GM18505 (cell line): ENCODE measurements at regions not wholly inside any gene's neighbourhood (a gene's known extent, or its start where the extent isn't known, plus 50 kb on each side); places are given as distances from the start of the nearest gene placed in this dataset.

Source experiments
- ATAC-seq: cut with Tn5 transposase; IDR thresholded peaks from one replicate; pipeline ENCODE4 v1.9.1; 2021; ENCODE audit not compliant: unreplicated experiment
- POLR2A ChIP-seq: IDR thresholded peaks from 4 replicates; pipeline ENCODE4 v1.6.1; 2011; ENCODE audit warnings: borderline replicate concordance; ENCODE audit not compliant: insufficient read depth, insufficient read length; ENCODE audit errors: extremely low read depth

DNA sequence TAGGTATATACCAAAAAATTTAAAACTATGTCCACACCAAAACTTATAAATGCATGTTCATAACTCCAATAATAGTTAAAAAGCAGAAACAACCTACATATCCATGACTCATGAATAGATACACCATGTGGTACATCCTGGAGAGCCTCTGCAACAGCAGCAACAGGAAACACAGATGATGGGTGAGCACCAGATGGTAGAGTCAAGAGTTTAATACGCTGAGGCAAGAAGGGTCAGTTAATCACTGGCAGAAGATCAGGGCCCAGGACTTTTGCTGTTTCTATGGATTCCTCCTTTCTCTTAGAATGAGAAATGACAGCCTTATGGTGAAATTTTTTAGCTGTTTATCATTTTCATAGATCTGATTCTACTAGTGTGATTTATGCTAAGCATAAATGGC lies 351.8 kb upstream of the ADAMTSL1 start:
- ATAC-seq: no peak

DNA sequence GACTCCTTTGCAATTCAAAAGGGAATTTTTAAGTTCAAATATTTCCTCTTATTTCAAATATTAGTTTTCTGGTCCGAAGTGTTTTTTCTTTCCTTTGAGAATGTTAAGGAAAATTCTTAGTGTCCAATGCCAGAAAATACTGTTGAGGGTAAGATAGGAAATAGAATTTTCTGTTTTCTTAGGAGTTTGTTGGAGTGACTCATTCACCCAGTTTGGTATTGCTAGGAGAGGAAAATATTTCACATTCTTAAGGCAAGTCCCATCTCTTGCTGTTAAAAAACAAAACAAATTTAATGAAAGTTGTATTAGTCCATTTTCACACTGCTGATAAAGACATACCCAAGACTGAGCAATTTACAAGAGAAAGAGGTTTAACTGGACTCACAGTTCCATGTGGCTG lies 349.2 kb upstream of the ADAMTSL1 start:
- ATAC-seq: no peak

More for the DNA sequence above, 351.8 kb upstream of the ADAMTSL1 start:
- no peak for TF ChIP-seq POLR2A

DNA sequence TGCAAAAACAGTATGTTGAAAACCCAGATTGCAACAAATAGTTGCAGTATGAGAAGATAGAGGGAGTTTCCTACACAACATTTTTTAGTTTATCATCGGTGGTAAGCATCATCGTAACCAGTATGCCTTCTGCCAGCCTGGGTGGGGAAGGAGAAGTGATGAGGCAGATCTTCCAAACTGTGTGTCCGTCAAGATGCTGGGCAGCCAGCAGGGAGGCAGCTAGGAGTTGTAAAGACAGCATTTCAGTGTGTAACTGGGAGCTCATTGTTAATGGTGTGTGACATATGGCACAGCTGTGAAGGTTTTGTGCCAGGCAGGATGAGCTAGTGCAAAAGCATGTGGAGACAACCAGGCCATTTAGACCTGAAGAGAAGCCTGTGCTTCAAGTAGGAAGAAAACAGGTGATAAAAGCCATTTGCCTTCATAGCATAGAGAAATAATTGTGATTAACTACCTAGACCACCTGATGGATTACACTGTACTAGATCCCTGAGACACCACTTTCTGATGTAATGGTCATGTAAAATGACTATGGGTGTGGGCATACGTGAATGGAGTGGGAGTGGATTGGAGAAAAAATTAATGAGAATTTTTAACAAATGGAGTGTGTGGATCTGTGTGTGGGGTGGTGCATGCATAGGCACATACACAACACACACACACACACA lies 347.0 kb upstream of the ADAMTSL1 start:
- TF ChIP-seq POLR2A: no peak
- ATAC-seq: no peak

More for the DNA sequence above, 349.2 kb upstream of the ADAMTSL1 start:
- TF ChIP-seq POLR2A: no peak

DNA sequence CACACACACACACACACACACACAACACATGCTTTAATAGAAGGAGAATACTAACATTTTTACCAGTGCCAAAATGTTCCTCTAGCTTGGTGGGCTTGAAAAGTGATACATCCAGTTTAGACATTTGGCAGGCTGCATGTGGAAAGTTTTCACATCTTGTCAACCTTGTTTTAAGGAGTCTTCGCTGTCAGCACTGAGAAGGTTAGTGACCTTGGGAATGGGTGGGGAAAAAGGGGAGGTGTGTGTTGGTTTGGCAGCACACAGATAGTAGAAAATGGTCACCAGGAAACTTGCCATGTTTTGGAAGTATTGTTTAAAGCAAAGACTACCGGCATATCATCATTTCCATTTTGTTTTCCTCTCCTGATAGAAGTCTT lies 346.5 kb upstream of the ADAMTSL1 start:
- ATAC-seq: no peak
- no peak for TF ChIP-seq POLR2A

DNA sequence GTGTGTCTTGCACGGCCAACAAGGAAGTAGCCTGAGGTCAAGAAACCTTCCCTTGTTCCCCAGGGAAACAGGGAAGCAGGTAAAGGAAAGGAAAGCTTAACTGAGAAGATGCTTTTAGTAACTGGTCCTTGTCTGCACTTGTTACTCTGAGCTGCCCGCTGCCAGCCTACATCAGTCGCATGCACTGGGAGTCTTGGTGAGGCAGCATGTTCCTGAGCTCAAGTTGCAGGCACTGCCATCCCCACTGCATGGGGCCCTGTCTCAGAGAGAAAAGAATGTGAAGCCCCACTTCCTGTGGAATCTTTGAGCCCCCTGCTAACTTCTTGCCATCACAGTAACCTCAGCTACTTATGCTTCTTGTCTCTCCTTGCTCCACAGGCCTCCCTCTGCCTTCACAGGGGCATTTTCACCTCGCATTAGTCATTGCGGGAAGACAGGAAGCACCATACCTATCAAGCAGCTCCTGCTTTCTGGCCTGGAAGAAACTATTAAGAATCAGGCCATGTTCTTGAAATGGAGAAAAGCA lies 344.1 kb upstream of the ADAMTSL1 start:
- no peak for ATAC-seq

DNA sequence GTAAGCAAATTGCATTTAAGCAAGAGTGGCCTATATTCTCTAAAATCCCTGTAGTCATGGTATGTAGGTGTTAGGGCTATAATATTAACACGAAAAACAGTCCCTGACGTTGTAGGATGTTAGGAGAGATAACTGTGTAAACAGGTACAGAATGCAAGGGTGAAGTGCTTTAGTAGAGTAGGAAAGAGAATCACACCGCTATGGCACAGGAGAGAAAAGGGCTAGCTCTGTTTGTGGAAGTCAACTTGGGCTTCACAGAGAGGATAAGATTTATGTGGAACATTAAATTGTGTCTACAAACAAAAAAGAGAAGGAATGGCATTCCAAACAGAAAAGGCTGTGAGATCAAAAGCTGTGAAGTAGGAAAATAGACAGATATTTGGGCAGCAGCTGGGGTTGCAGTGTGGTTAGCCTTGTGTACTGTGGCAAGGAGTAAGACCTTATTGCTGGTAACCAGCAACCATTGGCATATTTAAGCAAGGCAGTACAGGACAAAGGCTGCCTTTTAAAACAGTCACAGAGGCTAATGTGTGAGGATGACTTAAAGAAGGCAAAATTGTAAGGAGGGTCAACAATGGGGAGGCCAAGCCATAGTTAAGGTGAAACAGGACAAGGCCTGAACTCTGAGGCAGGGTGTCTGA lies 337.5 kb upstream of the ADAMTSL1 start:
- no peak for TF ChIP-seq POLR2A
- no peak for ATAC-seq

More for the DNA sequence above, 344.1 kb upstream of the ADAMTSL1 start:
- TF ChIP-seq POLR2A: no peak

DNA sequence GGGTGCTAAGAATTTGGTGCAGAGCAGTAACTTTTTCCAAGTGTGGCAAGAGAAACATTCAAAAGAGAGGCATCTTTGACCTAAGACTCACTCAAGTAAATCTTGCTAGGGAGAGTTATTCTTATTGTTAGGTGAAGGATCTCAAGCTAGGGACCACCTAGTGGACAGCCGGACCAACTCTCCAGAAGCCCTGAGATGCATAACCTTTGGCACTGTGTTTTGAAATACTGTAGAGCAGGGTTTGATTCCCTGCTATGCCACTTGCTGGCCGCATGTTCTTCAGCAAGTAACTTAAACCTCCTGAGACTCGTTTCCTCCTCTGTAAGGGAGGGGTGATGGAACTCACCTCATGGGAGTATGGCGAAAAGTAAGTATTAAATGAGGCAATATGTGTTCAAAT lies 336.1 kb upstream of the ADAMTSL1 start:
- no peak for ATAC-seq
- no peak for TF ChIP-seq POLR2A

DNA sequence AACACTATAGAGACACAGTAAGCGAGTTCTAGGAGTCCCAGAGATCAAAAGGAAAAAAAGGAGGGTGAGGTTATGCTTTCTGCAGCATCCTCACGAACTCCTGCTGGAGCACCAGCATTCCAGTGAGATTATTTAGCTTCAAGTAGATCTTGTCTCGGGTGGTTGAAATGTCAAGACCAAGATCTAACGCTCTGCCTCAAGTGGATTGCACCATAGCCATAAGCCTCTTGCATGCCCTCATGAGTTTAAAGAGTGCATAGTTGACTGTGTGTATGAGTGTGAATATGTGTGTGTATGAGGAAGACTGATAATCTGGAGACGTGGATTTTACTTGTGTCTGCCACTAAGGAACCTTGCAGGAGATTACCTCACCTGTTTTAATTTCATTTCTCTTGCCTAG lies 335.3 kb upstream of the ADAMTSL1 start:
- ATAC-seq: no peak

DNA sequence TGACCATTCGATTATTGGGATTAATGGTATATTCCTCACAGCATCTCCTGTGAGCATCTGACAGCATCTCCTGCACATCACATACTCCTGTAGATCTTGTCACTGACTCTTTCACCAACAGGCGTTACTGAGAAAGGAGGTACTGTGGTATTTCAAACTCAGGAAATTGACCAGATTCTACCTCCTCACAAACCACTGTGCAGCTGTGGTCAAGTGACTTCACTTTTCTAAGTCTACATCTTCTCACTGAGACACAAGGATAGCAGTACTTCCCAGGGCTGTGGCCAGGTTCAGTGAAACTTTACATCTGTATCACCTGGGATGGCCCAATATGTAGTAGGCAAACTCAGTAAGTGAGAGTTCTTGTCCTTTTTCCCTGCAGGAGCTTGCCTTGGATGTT lies 332.3 kb upstream of the ADAMTSL1 start:
- TF ChIP-seq POLR2A: no peak
- ATAC-seq: no peak

More for the DNA sequence above, 335.3 kb upstream of the ADAMTSL1 start:
- no peak for TF ChIP-seq POLR2A

DNA sequence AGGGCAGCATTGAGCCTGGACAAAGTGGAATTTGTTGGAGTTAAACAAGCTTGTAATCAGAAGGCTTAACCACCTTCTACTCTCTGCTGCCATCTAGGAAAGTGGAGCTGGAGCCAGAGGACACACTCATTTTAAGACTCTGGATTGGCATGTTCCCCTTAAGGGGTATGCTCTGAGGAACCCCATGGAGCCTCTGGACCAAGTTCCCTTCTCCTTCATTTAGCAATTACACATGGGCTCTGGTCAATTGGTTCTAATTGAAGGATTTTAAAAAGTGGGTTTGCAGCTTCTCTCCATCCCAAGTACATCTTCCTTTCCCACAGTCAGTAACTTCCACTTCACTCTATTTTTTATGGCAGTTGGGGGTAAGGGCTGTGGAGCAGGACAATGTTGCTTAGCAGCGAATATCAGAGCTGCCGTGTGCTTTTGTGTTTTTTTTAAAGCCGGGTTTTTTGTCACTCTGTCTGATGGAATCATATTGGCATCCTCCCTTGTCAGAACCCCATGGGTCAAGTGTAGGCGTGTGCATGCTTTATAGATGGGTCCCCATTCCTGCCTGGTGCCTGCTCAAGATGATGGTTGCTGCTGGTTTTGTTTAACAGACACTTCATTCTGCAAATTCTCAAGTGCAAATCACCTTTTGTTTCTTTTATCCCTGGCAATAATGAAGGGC lies 330.7 kb upstream of the ADAMTSL1 start:
- TF ChIP-seq POLR2A: no peak
- ATAC-seq: no peak

DNA sequence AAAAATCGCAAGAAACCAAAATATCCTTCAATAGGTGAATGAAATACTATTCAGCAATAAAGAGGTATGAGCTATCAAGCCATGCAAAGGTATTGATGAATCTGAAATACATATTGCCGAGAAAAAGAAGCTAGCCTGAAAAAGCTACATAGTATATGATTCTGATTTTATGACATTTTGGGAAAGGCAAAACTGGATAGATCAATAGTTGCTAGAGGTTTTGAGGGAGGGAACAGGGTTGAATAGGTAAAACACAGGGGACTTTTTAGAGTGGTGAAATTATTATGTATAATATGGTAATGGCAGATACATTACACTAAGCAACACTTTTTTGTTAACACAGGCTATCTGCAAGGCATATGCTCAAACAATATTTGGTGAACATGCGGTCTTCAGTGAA lies 327.6 kb upstream of the ADAMTSL1 start:
- TF ChIP-seq POLR2A: no peak
- ATAC-seq: no peak

DNA sequence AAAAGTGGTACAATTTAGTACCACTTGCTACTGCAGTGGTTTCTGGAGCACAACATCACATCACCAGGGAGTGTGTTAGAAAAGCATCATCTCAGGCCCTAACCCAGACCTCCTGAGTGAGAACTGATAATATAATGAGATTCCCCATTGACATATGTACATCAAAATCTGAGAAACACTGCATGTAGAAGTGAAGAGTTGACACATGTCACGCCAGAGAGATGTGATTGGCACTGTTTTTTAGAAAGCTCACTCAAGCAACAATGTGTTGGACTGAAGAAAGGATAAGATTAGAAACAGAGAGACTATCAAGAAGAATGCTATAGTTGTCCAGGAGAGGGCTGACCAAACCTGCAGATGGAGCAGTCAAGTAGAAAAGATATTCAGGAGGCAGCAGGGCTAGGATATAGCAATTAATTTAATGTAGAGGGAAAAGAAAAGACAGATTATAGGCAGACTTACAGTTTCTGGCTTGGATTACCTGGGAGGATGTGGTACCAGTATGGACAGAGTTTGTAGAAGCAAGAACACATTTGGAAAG lies 324.4 kb upstream of the ADAMTSL1 start:
- TF ChIP-seq POLR2A: no peak
- ATAC-seq: no peak

DNA sequence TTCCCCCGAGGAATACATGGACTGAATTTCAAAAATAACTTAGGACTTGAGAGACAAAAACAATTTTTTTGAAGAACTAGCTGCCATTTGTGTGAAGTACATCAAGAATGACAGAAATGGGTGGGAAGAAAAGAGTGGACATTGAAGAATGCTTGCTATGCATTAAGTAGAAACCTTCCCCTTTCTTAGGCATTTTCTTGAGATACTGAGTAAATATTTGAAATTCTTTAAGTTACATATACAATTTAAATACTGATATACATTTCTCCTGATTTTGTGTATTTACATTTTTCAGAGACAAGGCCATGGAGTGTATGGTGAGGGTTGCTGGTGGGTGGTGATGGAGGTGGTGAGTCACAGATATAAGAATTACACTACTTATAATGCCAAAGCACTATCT lies 319.3 kb upstream of the ADAMTSL1 start:
- TF ChIP-seq POLR2A: no peak

More for the DNA sequence above, 319.3 kb upstream of the ADAMTSL1 start:
- ATAC-seq: no peak
